ENCODE measurements at regions not wholly inside any gene's neighbourhood (a gene's known extent, or its start where the extent isn't known, plus 50 kb on each side); places are given as distances from the start of the nearest gene placed in this dataset.

DNA sequence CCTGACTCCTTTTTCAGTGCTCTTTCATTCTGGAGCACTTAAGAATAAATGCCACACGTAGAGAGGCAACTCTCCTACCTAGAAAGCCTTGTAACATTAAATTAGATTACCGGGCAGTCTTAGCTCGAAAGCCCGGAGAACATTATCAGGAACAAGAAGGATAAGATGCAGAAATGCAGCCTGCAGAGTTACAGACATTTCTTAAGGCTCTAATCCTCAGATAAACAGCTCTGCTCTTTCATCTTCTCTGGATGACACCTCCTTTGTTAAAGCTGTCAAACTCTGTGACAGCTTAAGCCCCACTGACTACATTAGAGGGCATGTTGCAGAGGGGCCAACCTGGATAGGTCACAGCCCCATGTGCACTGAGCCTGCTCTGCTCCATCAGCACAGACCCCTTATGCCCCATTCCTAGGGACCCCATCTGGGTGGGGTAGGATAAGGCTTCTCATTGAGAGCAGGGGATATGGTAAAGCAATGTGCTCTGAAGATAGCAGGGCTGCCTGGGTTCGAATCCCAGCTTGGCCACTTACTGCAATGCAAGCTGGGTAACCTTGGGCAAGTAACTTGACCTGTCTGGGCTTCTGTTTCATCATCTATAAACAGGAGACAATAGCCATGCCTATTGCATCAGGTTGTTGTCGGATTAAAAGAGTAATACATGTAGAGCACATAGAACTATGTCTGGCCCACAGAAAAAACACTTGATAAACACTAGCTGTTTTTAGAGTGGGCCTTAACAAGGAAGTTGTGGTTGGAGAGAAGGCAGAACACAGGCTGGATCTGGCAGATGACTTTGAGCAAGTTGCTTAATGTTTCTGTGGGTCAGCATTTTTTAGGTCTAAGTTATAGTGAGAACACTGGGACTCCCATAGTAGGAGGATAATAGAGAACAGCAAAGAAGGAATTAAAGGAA, 111.4 kb downstream of the THNSL2 start:
- no peak for DNase-seq

GRCh38 chr2:88269836-88270235, 99.7 kb downstream of the THNSL2 start:
- no peak for DNase-seq

GRCh38 chr2:88265352-88266303, 95.5 kb downstream of the THNSL2 start:
- no peak for DNase-seq

DNA sequence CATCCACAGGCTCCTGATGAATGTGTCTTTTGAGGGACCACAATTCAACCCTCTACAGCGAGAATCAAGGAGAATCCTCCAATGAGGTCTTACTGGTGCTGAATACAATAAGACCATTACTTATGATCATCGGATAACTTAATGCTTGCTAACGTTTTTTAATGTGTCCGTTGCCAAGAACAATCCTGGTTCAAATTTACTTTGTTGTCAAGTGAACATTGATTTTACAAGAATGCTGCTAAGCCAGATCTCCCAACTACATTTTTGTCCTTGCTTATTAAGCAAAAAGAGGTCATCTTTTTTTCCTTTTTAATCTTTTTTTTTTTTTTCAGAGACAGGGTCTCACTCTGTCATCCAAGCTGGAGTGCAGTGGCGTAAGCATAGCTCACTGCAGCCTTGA, 93.7 kb downstream of the THNSL2 start:
- DNase-seq = no peak

- no peak for DNase-seq
These were observed 91.6 kb downstream of the THNSL2 start for GRCh38 chr2:88261725-88262124.

DNA sequence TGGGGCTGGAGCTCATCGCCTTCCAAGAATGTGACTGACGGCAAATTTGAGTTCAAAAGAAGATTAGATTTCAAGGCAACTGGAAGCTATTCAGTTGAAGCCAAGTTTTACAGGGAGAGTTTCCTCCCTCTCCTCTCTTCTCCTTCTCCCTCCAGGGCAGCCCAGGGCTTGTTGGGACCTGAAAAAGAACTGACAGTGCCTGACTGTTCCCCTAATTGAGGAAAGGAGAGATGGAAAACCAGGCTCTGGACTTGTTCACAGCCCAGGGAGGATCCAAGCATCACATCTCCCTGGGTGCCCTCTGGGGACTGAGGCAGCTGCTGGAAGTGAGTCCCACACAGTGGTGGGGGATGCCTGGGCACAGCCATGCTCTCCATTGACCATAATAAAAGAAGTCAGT, 88.1 kb downstream of the THNSL2 start:
- no peak for DNase-seq

DNA sequence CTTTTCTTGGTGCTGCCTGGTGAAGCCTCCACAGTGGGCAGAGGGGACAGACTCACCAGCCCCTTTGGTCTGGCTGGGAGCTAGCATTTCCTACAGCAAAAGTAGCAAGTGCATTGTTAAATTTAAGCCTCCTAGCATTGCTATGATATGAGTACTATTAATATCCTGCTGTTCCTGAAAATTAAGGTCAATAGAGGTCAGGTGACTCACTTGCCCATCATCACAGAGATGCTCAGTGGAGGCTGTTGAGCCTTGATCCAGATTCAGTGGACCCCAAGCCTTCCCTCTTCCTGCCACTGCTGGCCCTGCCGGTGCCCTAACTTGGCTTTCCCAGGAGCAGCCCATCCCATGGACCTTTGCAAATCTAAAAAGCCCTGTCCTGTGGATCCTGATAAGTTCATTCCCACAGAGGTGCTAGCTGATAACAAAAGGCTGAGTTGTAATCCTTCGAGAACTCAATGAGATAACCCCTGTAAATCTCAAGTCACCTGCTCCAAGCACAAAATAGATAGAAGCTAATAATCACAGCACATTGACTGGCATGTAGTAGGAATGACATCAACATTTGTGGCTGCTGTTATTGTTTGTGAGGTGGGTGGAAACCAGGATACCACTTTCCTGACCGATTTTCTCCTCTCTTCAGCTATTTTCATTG, 84.4 kb downstream of the THNSL2 start:
- no peak for DNase-seq

GRCh38 chr2:88253997-88254396, 83.9 kb downstream of the THNSL2 start:
- DNase-seq = no peak

GRCh38 chr2:88253375-88253774, 83.2 kb downstream of the THNSL2 start:
- no peak for DNase-seq

DNA sequence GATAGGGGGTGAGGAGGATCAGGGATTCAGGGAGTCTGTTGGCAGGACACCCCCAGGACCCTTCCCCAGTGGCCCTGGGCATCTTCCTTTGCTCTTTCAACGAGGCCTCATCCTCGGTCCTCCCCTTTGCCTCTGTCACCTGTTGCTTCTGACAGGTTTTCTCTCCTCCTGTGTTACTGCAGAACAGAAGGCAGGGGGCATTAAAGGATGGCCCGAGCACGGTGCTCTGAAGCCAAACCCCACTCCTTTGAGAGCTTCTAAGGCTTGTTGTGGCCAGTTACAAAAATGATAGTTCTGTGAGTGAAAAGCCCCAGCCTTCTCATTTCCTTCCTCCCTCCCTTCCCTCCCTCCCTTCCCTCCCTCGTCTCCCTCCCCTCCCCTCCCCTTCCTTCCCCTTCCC, 82.5 kb downstream of the THNSL2 start:
- no peak for DNase-seq

DNA sequence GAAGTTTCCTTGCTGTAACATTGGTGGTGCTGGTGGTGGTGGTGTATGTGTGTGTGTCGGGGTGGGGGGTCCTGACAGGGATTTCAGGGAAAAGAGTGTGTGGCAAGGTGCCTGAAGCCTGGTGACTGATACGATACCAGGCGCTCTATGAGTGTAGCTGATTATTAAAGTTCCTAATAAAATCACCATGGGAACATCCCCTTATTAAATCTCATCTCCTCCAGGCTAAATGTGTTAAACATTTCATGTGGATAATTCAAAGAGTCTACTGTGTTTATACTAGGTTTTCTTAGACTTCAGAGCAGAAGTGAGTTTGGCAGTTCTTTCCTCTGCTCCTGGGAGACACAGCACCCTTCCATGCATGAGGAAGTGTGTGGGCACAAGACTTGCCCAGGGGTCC, 82.0 kb downstream of the THNSL2 start:
- DNase-seq = no peak

DNA sequence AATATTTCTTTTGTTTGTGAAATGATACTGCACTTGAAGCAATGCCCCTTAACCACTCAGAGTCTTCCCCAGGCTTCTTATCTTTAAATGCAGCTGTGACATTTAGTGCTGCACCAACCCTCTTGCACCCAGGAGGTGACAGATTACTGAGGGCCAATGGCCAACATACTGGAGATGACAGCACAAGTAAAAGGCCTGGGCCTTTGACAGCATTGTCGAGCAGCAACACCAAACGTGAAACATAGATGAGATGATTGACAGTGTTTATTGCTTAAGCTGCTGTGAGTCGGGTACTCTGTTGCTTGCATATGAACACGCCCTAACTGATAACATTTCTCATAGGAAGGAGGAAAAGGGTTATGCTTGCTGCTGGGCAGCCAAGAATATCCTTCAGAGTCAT, 80.3 kb downstream of the THNSL2 start:
- no peak for DNase-seq

DNA sequence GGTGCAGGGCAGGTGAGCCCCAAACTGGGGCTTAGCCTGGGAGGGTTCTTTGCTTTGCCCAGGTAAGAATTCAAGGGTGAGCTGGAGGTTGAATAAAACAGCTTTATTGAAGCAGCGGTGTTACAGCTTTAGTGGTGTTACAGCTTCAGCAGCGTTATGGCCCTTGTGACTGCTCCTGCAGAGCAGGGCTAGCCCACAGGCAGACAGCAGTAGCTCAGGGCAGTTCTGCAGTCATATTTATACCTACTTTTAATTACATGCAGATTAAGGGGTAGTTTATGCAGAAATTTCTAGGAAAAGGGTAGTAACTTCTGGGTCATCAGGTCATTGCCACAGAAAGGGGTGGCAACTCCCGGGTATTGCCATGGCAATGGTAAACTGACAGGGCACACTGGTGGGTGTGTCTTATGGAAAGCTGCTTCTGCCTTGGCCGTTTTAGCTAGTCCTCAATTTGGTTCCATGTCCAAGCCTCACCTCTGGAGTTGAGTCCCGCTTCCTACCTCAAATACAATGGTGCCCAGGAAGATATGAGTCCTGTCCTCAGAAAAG, 78.2 kb downstream of the THNSL2 start:
- no peak for DNase-seq

DNA sequence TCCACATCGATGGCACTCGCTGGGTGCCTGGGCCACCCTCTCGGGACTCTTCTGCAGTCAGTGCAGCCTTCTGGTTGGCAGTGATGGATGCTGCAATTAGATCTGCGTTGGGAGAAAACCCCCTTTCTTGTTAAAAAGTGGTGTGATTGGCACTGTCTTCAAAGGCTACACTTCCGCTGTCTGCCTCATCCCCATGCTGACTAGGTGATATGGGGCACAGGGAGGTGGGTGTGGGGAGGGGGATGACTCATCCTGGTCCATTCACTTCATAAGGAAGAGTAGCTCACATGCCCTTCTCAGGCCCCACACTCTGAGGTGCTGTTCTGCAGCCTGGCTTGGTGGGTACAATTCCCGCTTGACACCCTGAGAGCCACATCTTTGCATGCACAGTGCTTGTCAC, 77.4 kb downstream of the THNSL2 start:
- no peak for DNase-seq

DNA sequence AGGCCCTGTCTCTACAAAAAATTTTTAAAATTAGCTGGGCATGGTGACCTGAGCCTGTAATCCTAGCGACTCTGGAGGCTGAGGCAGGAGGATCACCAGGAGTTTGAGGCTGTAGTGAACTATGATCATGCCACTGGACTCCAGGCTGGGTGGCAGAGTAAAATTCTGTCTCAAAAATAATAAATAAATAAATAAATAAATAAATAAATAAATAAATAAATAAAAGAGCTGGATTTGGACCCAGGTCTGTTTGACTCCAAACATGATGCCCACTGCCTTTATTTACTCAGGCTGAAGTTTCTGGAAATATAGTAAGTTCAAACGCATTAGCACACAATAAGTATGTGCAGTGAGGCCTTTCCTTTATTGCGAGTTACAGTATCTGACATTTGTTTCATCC, 75.0 kb downstream of the THNSL2 start:
- no peak for DNase-seq

- DNase-seq = no peak
These were observed 69.6 kb downstream of the THNSL2 start for GRCh38 chr2:88239781-88240180.

DNA sequence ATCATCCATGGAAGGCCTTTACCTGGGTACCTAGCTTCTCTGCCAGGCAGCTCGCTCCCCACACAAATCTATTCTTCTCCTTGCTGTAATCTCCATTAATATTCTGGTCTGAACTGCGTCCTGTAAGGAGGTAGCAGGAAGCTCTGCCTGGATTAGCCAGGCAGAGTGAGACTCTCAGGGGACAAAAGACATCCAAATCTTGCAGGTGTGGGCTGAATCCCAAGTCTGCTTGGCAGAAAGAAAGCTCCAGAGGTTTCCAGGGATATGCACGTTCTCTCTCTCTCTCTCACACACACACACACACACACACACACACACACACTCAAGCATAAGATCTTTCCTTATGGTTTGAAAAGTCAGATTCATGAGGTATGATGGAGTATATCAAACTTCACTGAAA, 66.5 kb downstream of the THNSL2 start:
- no peak for DNase-seq

Measured in fibroblast of skin of abdomen (primary cell).